NB4 (cell line): ENCODE measurements at regions not wholly inside any gene's neighbourhood (a gene's known extent, or its start where the extent isn't known, plus 50 kb on each side); places are given as distances from the start of the nearest gene placed in this dataset.
"Not testable (repeated sequence)": the region's sequence is repeated elsewhere in the genome, so short reads cannot be mapped to it uniquely, and the experiment has no call there.

Source experiments
- DNase-seq: peaks from one replicate; pipeline ENCODE4 v3.0.0; 2010; ENCODE audit warnings: low read depth
- H3K4me3 ChIP-seq: one replicate; pipeline ENCODE4 v1.5.1; 2011; ENCODE audit warnings: mild to moderate bottlenecking, low read depth, low read length, moderate library complexity
- MYC ChIP-seq: IDR thresholded peaks from 2 replicates; pipeline ENCODE4 v1.6.1; 2011; ENCODE audit warnings: low read depth, low read length
- POLR2A ChIP-seq: IDR thresholded peaks from 2 replicates; pipeline ENCODE4 v1.6.1; 2011; ENCODE audit warnings: mild to moderate bottlenecking; ENCODE audit not compliant: insufficient read length; ENCODE audit errors: extremely low read depth
- TF ChIP-seq, protein P1 (sequence below): IDR thresholded peaks from one replicate; pipeline ENCODE4 v1.5.1; 2012; ENCODE audit warnings: low read depth, low read length
- TF ChIP-seq, protein P2 (sequence below): IDR thresholded peaks from 2 replicates; pipeline ENCODE4 v1.6.1; 2011; ENCODE audit warnings: low read depth, low read length

- DNase-seq: no peak
- TF ChIP-seq MYC (no peak), POLR2A (no peak)
- TF ChIP-seq, protein P1, sequence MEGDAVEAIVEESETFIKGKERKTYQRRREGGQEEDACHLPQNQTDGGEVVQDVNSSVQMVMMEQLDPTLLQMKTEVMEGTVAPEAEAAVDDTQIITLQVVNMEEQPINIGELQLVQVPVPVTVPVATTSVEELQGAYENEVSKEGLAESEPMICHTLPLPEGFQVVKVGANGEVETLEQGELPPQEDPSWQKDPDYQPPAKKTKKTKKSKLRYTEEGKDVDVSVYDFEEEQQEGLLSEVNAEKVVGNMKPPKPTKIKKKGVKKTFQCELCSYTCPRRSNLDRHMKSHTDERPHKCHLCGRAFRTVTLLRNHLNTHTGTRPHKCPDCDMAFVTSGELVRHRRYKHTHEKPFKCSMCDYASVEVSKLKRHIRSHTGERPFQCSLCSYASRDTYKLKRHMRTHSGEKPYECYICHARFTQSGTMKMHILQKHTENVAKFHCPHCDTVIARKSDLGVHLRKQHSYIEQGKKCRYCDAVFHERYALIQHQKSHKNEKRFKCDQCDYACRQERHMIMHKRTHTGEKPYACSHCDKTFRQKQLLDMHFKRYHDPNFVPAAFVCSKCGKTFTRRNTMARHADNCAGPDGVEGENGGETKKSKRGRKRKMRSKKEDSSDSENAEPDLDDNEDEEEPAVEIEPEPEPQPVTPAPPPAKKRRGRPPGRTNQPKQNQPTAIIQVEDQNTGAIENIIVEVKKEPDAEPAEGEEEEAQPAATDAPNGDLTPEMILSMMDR: no peak
- TF ChIP-seq, protein P2, sequence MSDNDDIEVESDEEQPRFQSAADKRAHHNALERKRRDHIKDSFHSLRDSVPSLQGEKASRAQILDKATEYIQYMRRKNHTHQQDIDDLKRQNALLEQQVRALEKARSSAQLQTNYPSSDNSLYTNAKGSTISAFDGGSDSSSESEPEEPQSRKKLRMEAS: no peak
- H3K4me3 ChIP-seq: no peak overlapping the region
These were observed 297.5 kb upstream of the PABPC4L start for GRCh38 chr4:134499074-134499473.

DNA sequence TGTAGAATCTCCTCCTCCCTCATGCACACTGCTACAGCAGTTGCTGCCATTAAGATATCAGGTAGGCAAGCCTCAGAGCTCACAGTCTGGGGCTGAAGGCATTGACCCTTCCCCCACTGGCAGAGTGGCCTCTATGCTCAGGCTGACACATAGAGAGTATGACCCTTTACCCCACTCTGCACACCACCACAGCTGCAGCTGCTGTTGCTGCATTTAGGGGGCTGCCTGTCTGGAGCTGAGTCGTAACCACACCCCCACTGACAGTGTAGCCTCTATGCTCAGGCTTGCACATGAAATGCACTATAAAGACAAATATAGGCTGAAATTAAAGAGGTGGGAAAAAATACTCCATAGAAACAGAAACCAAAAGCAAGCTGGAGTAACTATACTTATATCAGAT lies 289.3 kb upstream of the PABPC4L start:
- TF ChIP-seq MYC (no peak), POLR2A (no peak)
- TF ChIP-seq, protein P2: no peak
- TF ChIP-seq, protein P1: no peak
- no peak for DNase-seq
- H3K4me3 ChIP-seq: no peak overlapping the region

DNA sequence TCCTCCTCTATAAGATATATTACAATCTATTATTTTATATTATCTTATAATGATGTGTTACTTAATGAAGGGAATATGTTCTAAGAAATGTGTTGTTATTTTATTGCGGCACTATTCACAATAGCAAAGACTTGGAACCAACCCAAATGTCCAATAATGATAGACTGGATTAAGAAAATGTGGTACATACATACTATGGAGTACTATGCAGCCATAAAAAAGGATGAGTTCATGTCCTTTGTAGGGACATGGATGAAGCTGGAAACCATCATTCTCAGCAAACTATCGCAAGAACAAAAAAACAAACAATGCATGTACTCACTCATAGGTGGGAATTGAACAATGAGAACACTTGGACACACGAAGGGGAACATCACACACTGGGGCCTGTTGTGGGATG lies 281.9 kb upstream of the PABPC4L start:
- not testable (repeated sequence) for H3K4me3 ChIP-seq, DNase-seq

- no peak for TF ChIP-seq MYC
- TF ChIP-seq, protein P1: no peak
- no peak for TF ChIP-seq POLR2A
- TF ChIP-seq, protein P2: no peak
- DNase-seq: no peak
- no peak overlapping the region for H3K4me3 ChIP-seq
These were observed 270.0 kb upstream of the PABPC4L start for GRCh38 chr4:134471569-134471968.

DNA sequence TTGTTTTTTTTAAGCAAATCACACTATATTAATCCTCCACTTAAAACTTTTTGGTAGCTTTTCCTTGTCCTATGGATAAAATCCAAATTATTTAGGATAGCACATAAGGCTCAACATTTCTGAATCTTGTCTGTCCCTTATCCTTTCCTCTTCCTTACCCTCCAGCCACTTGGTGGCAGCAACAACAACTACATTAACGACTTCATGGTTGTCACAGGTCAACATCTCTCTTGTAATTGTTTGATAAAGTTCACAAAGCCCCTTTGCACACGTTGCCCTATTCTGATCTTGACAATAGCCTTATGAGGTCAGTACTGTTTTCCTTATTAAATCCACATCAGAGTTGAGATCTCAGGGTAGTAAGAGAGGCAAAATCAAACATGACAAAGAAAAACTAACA lies 269.0 kb upstream of the PABPC4L start:
- H3K4me3 ChIP-seq: no peak overlapping the region
- TF ChIP-seq MYC: no peak
- TF ChIP-seq, protein P1: peak; percentile 43
- peak; percentile 26 for DNase-seq

DNA sequence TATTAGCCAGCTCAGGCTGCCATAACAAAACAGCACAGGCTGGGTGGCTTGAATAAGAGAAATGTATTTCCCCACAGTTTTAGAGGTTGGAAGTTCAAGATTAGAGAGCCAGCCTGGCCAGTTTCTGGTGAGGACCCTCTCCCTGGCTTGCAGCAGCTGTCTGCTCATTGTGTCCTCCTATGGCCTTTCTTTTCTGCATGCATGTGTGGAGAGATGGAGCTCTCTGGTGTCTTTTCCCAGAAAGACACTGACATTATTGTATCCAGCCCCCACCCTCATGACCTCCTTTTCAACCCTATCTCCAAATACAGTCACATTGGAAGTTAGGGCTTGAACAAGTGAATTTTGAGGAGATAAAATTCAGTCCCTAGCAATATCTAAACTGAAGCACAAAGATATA lies 263.8 kb upstream of the PABPC4L start:
- DNase-seq: no peak
- TF ChIP-seq, protein P2: no peak
- TF ChIP-seq, protein P1: no peak
- TF ChIP-seq POLR2A (no peak), MYC (no peak)
- H3K4me3 ChIP-seq: no peak overlapping the region

DNA sequence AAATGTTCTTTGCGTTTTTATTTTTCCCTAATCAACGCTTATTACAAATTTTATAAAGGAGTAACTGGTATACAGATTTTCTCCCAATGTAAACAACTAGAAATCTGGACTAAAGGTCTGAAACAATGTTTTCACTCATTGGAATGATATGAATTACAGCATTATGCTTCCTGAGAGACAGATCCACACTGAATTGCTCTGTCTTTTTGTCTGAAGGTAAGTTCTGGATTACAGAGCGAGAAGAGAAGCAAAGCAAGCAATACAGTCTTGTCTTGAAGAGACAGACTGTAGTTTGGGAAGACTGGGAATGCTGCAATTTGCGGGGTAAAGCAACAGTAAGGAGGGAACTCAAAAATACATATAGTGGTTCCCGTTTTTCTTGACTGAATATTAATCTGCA lies 262.2 kb upstream of the PABPC4L start:
- TF ChIP-seq, protein P1: no peak
- TF ChIP-seq, protein P2: no peak
- no peak for TF ChIP-seq POLR2A
- no peak for TF ChIP-seq MYC
- DNase-seq: no peak
- no peak overlapping the region for H3K4me3 ChIP-seq
